ENCODE measurements at regions not wholly inside any gene's neighbourhood (a gene's known extent, or its start where the extent isn't known, plus 50 kb on each side); places are given as distances from the start of the nearest gene placed in this dataset.

DNA sequence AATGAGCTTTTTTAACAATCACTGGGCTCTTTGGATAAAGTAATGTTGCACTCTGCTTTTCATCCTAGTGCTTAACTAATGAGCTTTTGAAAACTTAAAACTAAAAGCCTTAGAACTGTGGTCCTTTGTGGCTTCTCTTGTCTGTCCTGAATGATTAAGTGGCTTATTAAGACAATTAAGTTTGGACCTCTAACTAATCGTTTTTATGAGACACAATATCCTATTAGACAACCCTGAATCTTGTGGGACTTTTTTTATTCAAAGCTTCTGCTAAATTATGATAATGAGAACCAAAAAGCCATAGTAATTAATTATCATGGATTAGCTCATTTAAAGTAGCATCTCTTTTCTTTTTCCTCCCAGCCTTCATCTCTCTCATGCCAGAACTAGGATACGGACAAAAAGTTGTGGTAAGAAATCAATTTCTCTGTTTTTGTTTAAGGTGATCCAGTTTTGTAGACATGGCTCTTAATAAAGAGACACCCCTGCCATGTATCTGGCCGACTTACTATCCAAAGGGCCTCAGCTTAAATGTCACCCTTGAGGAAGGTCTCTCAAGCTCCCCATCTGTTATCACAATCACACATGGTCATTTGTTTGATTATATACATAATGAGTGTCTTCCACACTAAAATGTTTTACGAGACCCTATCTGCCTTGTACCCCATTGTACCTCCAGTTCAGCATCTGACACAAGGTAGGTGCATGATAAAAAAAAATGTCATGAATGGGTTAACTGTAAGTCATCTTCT lies 384.4 kb upstream of the IRAK1BP1 start:
- TF ChIP-seq, protein P1, sequence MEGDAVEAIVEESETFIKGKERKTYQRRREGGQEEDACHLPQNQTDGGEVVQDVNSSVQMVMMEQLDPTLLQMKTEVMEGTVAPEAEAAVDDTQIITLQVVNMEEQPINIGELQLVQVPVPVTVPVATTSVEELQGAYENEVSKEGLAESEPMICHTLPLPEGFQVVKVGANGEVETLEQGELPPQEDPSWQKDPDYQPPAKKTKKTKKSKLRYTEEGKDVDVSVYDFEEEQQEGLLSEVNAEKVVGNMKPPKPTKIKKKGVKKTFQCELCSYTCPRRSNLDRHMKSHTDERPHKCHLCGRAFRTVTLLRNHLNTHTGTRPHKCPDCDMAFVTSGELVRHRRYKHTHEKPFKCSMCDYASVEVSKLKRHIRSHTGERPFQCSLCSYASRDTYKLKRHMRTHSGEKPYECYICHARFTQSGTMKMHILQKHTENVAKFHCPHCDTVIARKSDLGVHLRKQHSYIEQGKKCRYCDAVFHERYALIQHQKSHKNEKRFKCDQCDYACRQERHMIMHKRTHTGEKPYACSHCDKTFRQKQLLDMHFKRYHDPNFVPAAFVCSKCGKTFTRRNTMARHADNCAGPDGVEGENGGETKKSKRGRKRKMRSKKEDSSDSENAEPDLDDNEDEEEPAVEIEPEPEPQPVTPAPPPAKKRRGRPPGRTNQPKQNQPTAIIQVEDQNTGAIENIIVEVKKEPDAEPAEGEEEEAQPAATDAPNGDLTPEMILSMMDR (conservative IDR thresholded peaks at IDR 0.05; ENCODE audit: low read depth in 2 of 2): no peak
- TF ChIP-seq EZH2 (IDR thresholded peaks at IDR 0.05; ENCODE audit: low read depth, unreplicated experiment) (no peak), EZH2phosphoT487 (IDR thresholded peaks at IDR 0.05; ENCODE audit: unreplicated experiment) (no peak), POLR2AphosphoS5 (IDR thresholded peaks at IDR 0.05; ENCODE audit: low read depth) (no peak)
- TF ChIP-seq, protein P2, sequence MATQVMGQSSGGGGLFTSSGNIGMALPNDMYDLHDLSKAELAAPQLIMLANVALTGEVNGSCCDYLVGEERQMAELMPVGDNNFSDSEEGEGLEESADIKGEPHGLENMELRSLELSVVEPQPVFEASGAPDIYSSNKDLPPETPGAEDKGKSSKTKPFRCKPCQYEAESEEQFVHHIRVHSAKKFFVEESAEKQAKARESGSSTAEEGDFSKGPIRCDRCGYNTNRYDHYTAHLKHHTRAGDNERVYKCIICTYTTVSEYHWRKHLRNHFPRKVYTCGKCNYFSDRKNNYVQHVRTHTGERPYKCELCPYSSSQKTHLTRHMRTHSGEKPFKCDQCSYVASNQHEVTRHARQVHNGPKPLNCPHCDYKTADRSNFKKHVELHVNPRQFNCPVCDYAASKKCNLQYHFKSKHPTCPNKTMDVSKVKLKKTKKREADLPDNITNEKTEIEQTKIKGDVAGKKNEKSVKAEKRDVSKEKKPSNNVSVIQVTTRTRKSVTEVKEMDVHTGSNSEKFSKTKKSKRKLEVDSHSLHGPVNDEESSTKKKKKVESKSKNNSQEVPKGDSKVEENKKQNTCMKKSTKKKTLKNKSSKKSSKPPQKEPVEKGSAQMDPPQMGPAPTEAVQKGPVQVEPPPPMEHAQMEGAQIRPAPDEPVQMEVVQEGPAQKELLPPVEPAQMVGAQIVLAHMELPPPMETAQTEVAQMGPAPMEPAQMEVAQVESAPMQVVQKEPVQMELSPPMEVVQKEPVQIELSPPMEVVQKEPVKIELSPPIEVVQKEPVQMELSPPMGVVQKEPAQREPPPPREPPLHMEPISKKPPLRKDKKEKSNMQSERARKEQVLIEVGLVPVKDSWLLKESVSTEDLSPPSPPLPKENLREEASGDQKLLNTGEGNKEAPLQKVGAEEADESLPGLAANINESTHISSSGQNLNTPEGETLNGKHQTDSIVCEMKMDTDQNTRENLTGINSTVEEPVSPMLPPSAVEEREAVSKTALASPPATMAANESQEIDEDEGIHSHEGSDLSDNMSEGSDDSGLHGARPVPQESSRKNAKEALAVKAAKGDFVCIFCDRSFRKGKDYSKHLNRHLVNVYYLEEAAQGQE (IDR thresholded peaks at IDR 0.05; ENCODE audit: unreplicated experiment): no peak

Data from GM23338 (cell line).